HEK293 (cell line): ENCODE measurements at regions not wholly inside any gene's neighbourhood (a gene's known extent, or its start where the extent isn't known, plus 50 kb on each side); places are given as distances from the start of the nearest gene placed in this dataset.
A peak's percentile ranks its signal among the peaks of the same experiment; 100 is the strongest.

Experiments used
- CTCF ChIA-PET: fragments of 350-600 bp; formaldehyde crosslinking; extraction: SDS; loops from one replicate; lab custom pipeline; 2021; ENCODE audit warnings: antibody characterized with exemption; lab: Yijun Ruan, JAX
- POLR2A ChIA-PET: fragments of 300-600 bp; formaldehyde crosslinking; extraction: SDS; loops from one replicate; lab custom pipeline; 2020; ENCODE audit warnings: antibody characterized with exemption, inconsistent platforms; lab: Yijun Ruan, JAX
- H3K27ac ChIP-seq: fragments of 200-500 bp; sonication (Bioruptor generic); 2 replicates; pipeline ENCODE4 v1.5.1; 2014; ENCODE audit warnings: low read depth, low read length, control low read depth, inconsistent platforms; ENCODE audit errors: extremely low read depth
- H3K36me3 ChIP-seq, 2 experiments: fragments of 200-500 bp in 1 of 2; sonication (Bioruptor generic) in 1 of 2; 1 replicate in 1 of 2; 2 replicates in 1 of 2; pipeline ENCODE4 v1.5.1; 2014 to 2017; ENCODE audit warnings: inconsistent platforms in 2 of 2, low read length in 2 of 2; ENCODE audit not compliant: control insufficient read depth in 2 of 2, insufficient read depth in 1 of 2
- H3K4me1 ChIP-seq: fragments of 200-500 bp; sonication (Bioruptor generic); 2 replicates; pipeline ENCODE4 v1.5.1; 2014; ENCODE audit warnings: mild to moderate bottlenecking, low read length, inconsistent platforms; ENCODE audit not compliant: control insufficient read depth, insufficient read depth
- H3K4me3 ChIP-seq: 2 replicates; pipeline ENCODE4 v1.5.1; 2011; ENCODE audit warnings: low read depth, mild to moderate bottlenecking, control low read depth, low read length, moderate library complexity
- H3K9me3 ChIP-seq: fragments of 200-500 bp; sonication (Bioruptor generic); 2 replicates; pipeline ENCODE4 v1.5.1; 2014; ENCODE audit warnings: low read depth, low read length, inconsistent platforms; ENCODE audit not compliant: control insufficient read depth, insufficient read depth
- BCL11B ChIP-seq: fragments of 450-650 bp; formaldehyde crosslinking; IDR thresholded peaks from 2 replicates; pipeline ENCODE4 v1.5.1; 2016; ENCODE audit warnings: low read depth, missing biosample characterization, missing genetic modification characterization
- GLI2 ChIP-seq: fragments of 450-650 bp; formaldehyde crosslinking; IDR thresholded peaks from 2 replicates; pipeline ENCODE4; 2017; ENCODE audit warnings: missing biosample characterization, missing genetic modification characterization, low read depth, borderline replicate concordance
- HOXC10 ChIP-seq: sonication (generic); formaldehyde crosslinking; IDR thresholded peaks from 2 replicates; pipeline ENCODE4 v1.8.1; 2023; ENCODE audit warnings: mild to moderate bottlenecking, missing genetic modification reagents
- HOXD13 ChIP-seq: sonication (generic); formaldehyde crosslinking; IDR thresholded peaks from 2 replicates; pipeline ENCODE4 v1.8.0; 2022; ENCODE audit warnings: missing genetic modification reagents, borderline replicate concordance
- KLF9 ChIP-seq: fragments of 450-650 bp; formaldehyde crosslinking; IDR thresholded peaks from 2 replicates; pipeline ENCODE4 v1.5.1; 2016; ENCODE audit warnings: missing biosample characterization, missing genetic modification characterization, low read depth
- PRDM4 ChIP-seq: fragments of 450-650 bp; formaldehyde crosslinking; IDR thresholded peaks from 2 replicates; pipeline ENCODE4 v1.5.1; 2017; ENCODE audit warnings: missing biosample characterization, missing genetic modification characterization
- RBAK ChIP-seq: fragments of 450-650 bp; formaldehyde crosslinking; IDR thresholded peaks from 2 replicates; pipeline ENCODE4 v1.5.1; 2016; ENCODE audit warnings: missing biosample characterization, missing genetic modification characterization
- SALL2 ChIP-seq: fragments of 450-650 bp; formaldehyde crosslinking; IDR thresholded peaks from 2 replicates; pipeline ENCODE4 v1.5.0; 2017; ENCODE audit warnings: missing biosample characterization, mild to moderate bottlenecking, missing genetic modification characterization, borderline replicate concordance
- SCRT1 ChIP-seq: fragments of 450-650 bp; formaldehyde crosslinking; IDR thresholded peaks from 2 replicates; pipeline ENCODE4 v1.5.1; 2016; ENCODE audit warnings: missing biosample characterization, missing genetic modification characterization, borderline replicate concordance
- ZFP41 ChIP-seq: fragments of 450-650 bp; formaldehyde crosslinking; IDR thresholded peaks from 2 replicates; pipeline ENCODE4 v1.5.1; 2016; ENCODE audit warnings: missing biosample characterization, missing genetic modification characterization, borderline replicate concordance
- ZNF2 ChIP-seq: fragments of 450-650 bp; formaldehyde crosslinking; IDR thresholded peaks from 2 replicates; pipeline ENCODE4 v1.5.1; 2016; ENCODE audit warnings: missing biosample characterization, missing genetic modification characterization
- ZNF274 ChIP-seq, 2 experiments: fragments of 200-500 bp in 1 of 2; fragments of 450-650 bp in 1 of 2; sonication (Bioruptor generic) in 1 of 2; formaldehyde crosslinking in 1 of 2; IDR thresholded peaks; 2 replicates each; pipeline versions ENCODE4 v1.5.1 to v1.6.1; 2014 to 2016; ENCODE audit warnings: borderline replicate concordance in 1 of 2, inconsistent platforms in 1 of 2, low read length in 1 of 2, missing biosample characterization in 1 of 2, missing genetic modification characterization in 1 of 2
- ZNF292 ChIP-seq: fragments of 450-650 bp; formaldehyde crosslinking; IDR thresholded peaks from 2 replicates; pipeline ENCODE4 v1.5.1; 2016; ENCODE audit warnings: low read depth, missing biosample characterization, missing genetic modification characterization, borderline replicate concordance
- ZNF302 ChIP-seq: fragments of 450-650 bp; formaldehyde crosslinking; IDR thresholded peaks from 2 replicates; pipeline ENCODE4 v1.5.1; 2016; ENCODE audit warnings: missing biosample characterization, missing genetic modification characterization, low read depth
- ZNF398 ChIP-seq: fragments of 450-650 bp; formaldehyde crosslinking; IDR thresholded peaks from 2 replicates; pipeline ENCODE4 v1.5.1; 2017; ENCODE audit warnings: missing biosample characterization, missing genetic modification characterization
- ZNF473 ChIP-seq: fragments of 450-650 bp; formaldehyde crosslinking; IDR thresholded peaks from 2 replicates; pipeline ENCODE4 v1.5.1; 2017; ENCODE audit warnings: missing biosample characterization, missing genetic modification characterization
- ZXDB ChIP-seq: fragments of 450-650 bp; formaldehyde crosslinking; IDR thresholded peaks from 2 replicates; pipeline ENCODE4 v1.5.1; 2016; ENCODE audit warnings: missing biosample characterization, missing genetic modification characterization
- TF ChIP-seq, protein P1 (sequence below): fragments of 450-650 bp; formaldehyde crosslinking; IDR thresholded peaks from 2 replicates; pipeline ENCODE4 v1.5.1; 2016; ENCODE audit warnings: missing biosample characterization, missing genetic modification characterization
- TF ChIP-seq, protein P2 (sequence below): fragments of 450-650 bp; formaldehyde crosslinking; conservative IDR thresholded peaks from 2 replicates; pipeline ENCODE4 v1.5.1; 2016; ENCODE audit warnings: low read depth, missing biosample characterization, missing genetic modification characterization
- TF ChIP-seq, protein P3 (sequence below): fragments of 450-650 bp; formaldehyde crosslinking; IDR thresholded peaks from 2 replicates; pipeline ENCODE4 v1.5.1; 2016; ENCODE audit warnings: missing biosample characterization, missing genetic modification characterization

- Histone ChIP-seq H3K36me3 (no peaks in the 10 kb centered on the region), H3K27ac (no peak overlapping the region), H3K4me3 (no peak overlapping the region), H3K4me1 (peaks cover 12% of the 10 kb centered on the region; the same call in 1 of the 2 replicates), H3K9me3 (no peaks in the 10 kb centered on the region)
- CTCF ChIA-PET, result interaction anchor here (0.8 kb wide), 1 partner anchor 303 kb away, joined by 3 read pairs; no protein-coding TSS in a partner anchor
- TF ChIP-seq SCRT1 (tag by site-specific recombination) (no peak), ZNF274 (IDR thresholded peaks at IDR 0.05; ENCODE audit: low read length) (no peak), ZNF274 (tag by site-specific recombination; IDR thresholded peaks at IDR 0.05; ENCODE audit: borderline replicate concordance) (no peak), ZNF398 (tag by site-specific recombination) (peak; percentile 72), ZNF473 (tag by site-specific recombination) (no peak)
- TF ChIP-seq, protein P1, sequence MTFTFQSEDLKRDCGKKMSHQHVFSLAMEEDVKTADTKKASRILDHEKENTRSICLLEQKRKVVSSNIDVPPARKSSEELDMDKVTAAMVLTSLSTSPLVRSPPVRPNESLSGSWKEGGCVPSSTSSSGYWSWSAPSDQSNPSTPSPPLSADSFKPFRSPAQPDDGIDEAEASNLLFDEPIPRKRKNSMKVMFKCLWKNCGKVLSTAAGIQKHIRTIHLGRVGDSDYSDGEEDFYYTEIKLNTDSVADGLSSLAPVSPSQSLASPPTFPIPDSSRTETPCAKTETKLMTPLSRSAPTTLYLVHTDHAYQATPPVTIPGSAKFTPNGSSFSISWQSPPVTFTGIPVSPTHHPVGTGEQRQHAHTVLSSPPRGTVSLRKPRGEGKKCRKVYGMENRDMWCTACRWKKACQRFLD (tag by site-specific recombination), result no peak
- TF ChIP-seq, protein P2, sequence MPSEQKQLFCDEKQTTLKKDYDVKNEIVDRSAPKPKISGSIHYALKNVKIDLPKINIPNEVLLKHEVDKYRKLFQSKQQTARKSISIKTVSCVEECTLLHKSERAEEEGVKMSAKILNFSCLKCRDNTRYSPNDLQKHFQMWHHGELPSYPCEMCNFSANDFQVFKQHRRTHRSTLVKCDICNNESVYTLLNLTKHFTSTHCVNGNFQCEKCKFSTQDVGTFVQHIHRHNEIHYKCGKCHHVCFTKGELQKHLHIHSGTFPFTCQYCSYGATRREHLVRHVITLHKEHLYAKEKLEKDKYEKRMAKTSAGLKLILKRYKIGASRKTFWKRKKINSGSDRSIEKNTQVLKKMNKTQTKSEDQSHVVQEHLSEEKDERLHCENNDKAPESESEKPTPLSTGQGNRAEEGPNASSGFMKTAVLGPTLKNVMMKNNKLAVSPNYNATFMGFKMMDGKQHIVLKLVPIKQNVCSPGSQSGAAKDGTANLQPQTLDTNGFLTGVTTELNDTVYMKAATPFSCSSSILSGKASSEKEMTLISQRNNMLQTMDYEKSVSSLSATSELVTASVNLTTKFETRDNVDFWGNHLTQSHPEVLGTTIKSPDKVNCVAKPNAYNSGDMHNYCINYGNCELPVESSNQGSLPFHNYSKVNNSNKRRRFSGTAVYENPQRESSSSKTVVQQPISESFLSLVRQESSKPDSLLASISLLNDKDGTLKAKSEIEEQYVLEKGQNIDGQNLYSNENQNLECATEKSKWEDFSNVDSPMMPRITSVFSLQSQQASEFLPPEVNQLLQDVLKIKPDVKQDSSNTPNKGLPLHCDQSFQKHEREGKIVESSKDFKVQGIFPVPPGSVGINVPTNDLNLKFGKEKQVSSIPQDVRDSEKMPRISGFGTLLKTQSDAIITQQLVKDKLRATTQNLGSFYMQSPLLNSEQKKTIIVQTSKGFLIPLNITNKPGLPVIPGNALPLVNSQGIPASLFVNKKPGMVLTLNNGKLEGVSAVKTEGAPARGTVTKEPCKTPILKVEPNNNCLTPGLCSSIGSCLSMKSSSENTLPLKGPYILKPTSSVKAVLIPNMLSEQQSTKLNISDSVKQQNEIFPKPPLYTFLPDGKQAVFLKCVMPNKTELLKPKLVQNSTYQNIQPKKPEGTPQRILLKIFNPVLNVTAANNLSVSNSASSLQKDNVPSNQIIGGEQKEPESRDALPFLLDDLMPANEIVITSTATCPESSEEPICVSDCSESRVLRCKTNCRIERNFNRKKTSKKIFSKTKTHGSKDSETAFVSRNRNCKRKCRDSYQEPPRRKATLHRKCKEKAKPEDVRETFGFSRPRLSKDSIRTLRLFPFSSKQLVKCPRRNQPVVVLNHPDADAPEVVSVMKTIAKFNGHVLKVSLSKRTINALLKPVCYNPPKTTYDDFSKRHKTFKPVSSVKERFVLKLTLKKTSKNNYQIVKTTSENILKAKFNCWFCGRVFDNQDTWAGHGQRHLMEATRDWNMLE (tag by site-specific recombination), result no peak
- POLR2A ChIA-PET, result no interaction called here
Observed at GRCh38 chr1:82260051-82260450, 459.3 kb downstream of the ADGRL2 start.

GRCh38 chr1:82258887-82259286, 458.2 kb downstream of the ADGRL2 start:
- no peak overlapping the region for H3K4me3 ChIP-seq
- H3K9me3 ChIP-seq, result no peaks in the 10 kb centered on the region
- ChIA-PET CTCF (no interaction called here), POLR2A (no interaction called here)
- H3K36me3 ChIP-seq, result no peaks in the 10 kb centered on the region
- peaks cover 12% of the 10 kb centered on the region; the same call in 1 of the 2 replicates for H3K4me1 ChIP-seq
- no peak overlapping the region for H3K27ac ChIP-seq
- TF ChIP-seq ZNF292, result no peak
- TF ChIP-seq BCL11B (tag by site-specific recombination), result no peak
- no peak for TF ChIP-seq KLF9
- no peak for TF ChIP-seq ZNF302 (tag by site-specific recombination)
- no peak for TF ChIP-seq ZXDB (tag by site-specific recombination)
- TF ChIP-seq ZNF2 (tag by site-specific recombination), result no peak
- no peak for TF ChIP-seq HOXC10 (CRISPR knock-in tag)
- TF ChIP-seq, protein P3, sequence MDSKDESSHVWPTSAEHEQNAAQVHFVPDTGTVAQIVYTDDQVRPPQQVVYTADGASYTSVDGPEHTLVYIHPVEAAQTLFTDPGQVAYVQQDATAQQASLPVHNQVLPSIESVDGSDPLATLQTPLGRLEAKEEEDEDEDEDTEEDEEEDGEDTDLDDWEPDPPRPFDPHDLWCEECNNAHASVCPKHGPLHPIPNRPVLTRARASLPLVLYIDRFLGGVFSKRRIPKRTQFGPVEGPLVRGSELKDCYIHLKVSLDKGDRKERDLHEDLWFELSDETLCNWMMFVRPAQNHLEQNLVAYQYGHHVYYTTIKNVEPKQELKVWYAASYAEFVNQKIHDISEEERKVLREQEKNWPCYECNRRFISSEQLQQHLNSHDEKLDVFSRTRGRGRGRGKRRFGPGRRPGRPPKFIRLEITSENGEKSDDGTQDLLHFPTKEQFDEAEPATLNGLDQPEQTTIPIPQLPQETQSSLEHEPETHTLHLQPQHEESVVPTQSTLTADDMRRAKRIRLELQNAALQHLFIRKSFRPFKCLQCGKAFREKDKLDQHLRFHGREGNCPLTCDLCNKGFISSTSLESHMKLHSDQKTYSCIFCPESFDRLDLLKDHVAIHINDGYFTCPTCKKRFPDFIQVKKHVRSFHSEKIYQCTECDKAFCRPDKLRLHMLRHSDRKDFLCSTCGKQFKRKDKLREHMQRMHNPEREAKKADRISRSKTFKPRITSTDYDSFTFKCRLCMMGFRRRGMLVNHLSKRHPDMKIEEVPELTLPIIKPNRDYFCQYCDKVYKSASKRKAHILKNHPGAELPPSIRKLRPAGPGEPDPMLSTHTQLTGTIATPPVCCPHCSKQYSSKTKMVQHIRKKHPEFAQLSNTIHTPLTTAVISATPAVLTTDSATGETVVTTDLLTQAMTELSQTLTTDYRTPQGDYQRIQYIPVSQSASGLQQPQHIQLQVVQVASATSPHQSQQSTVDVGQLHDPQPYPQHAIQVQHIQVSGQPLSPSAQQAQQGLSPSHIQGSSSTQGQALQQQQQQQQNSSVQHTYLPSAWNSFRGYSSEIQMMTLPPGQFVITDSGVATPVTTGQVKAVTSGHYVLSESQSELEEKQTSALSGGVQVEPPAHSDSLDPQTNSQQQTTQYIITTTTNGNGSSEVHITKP (tag by site-specific recombination), result no peak
- no peak for TF ChIP-seq HOXD13 (CRISPR knock-in tag)
- no peak for TF ChIP-seq SALL2 (tag by site-specific recombination)
- TF ChIP-seq GLI2 (tag by site-specific recombination), result no peak
- no peak for TF ChIP-seq ZFP41 (tag by site-specific recombination)
- TF ChIP-seq RBAK (tag by site-specific recombination), result no peak
- TF ChIP-seq PRDM4 (tag by site-specific recombination), result no peak
